H1 (cell line): ENCODE measurements at regions not wholly inside any gene's neighbourhood (a gene's known extent, or its start where the extent isn't known, plus 50 kb on each side); places are given as distances from the start of the nearest gene placed in this dataset.

Experiments used
- CTBP2 ChIP-seq: IDR thresholded peaks from 2 replicates; pipeline ENCODE4 v1.7.0; 2011; ENCODE audit warnings: borderline replicate concordance, mild to moderate bottlenecking, moderate library complexity, mixed read lengths, low read length; ENCODE audit not compliant: insufficient read depth, insufficient read length
- CTCF ChIP-seq, 3 experiments: IDR thresholded peaks; 1 replicate in 2 of 3; 2 replicates in 1 of 3; pipeline versions ENCODE4 v1.5.1 to v1.6.1; 2011; ENCODE audit warnings: low read length in 3 of 3, mild to moderate bottlenecking in 3 of 3, inconsistent platforms in 2 of 3, low read depth in 1 of 3, moderate library complexity in 1 of 3; ENCODE audit not compliant: insufficient read depth in 1 of 3; ENCODE audit errors: control extremely low read depth in 1 of 3
- KDM1A ChIP-seq: fragments of 200-600, 300-600 bp; sonication (generic); IDR thresholded peaks from 2 replicates; pipeline ENCODE4 v1.7.1; 2016; ENCODE audit warnings: mild to moderate bottlenecking, low read length, borderline replicate concordance
- POLR2AphosphoS5 ChIP-seq: IDR thresholded peaks from 2 replicates; pipeline ENCODE4 v1.6.1; 2011; ENCODE audit warnings: low read depth, low read length

GRCh38 chr3:176930942-176931341 lies 266.3 kb downstream of the TBL1XR1 start (continued):
- TF ChIP-seq CTCF (IDR thresholded peaks at IDR 0.05; ENCODE audit: control extremely low read depth in 1 of 3, insufficient read depth in 1 of 3, low read depth in 1 of 3, low read length in 3 of 3) = no peak
- no peak for TF ChIP-seq KDM1A
- no peak for TF ChIP-seq POLR2AphosphoS5
- no peak for TF ChIP-seq CTBP2
